SK-N-MC (cell line): ENCODE measurements at regions not wholly inside any gene's neighbourhood (a gene's known extent, or its start where the extent isn't known, plus 50 kb on each side); places are given as distances from the start of the nearest gene placed in this dataset.

Experiments used
- EZH2 ChIP-seq: fragments of 200-600 bp; sonication (generic); IDR thresholded peaks from one replicate; pipeline ENCODE4 v1.6.1; 2017; ENCODE audit warnings: antibody characterized with exemption
- POLR2AphosphoS5 ChIP-seq: IDR thresholded peaks from 2 replicates; pipeline ENCODE4 v1.6.1; 2012; ENCODE audit warnings: mild to moderate bottlenecking, low read depth, low read length, borderline replicate concordance

GRCh38 chr15:62502451-62502850, 337.4 kb upstream of the C2CD4B start:
- TF ChIP-seq EZH2 (no peak), POLR2AphosphoS5 (no peak)
